Panc1 (cell line): ENCODE measurements at regions not wholly inside any gene's neighbourhood (a gene's known extent, or its start where the extent isn't known, plus 50 kb on each side); places are given as distances from the start of the nearest gene placed in this dataset.

ENCODE experiments used
- ATAC-seq: fragments of 200-7000 bp; cut with Tn5 transposase; 2 replicates; pipeline ENCODE4 v1.9.1; 2020; ENCODE audit warnings: mild to moderate bottlenecking, moderate library complexity
- BruUV-seq: library from RNA; stranded (reverse); fragments of 400-500 nt; replicated peaks from 2 replicates; lab custom pipeline; 2021; lab: Mats Ljungman, UMichigan
- CTCF ChIA-PET: fragments of 300-600 bp; sonication (Branson Sonifier 250); formaldehyde crosslinking; loops from one replicate; lab custom pipeline; 2022; ENCODE audit warnings: antibody characterized with exemption; lab: Charles Lee
- POLR2A ChIA-PET: fragments of 300-600 bp; sonication (Branson Sonifier 250); formaldehyde crosslinking; loops from one replicate; lab custom pipeline; 2022; ENCODE audit warnings: antibody characterized with exemption; lab: Charles Lee
- DNase-seq: peaks from one replicate; pipeline ENCODE4 v3.0.0-alpha.2; 2010; ENCODE audit warnings: low read depth, low spot score
- H3K27ac ChIP-seq: 2 replicates; pipeline ENCODE4 v1.5.1; 2011; ENCODE audit warnings: mild to moderate bottlenecking, low read length, inconsistent platforms
- H3K27me3 ChIP-seq: fragments of 200-500 bp; sonication (Bioruptor generic); 2 replicates; pipeline ENCODE4 v1.6.0; 2014; ENCODE audit warnings: low read length, inconsistent platforms; ENCODE audit not compliant: control insufficient read depth, insufficient read depth
- H3K36me3 ChIP-seq: fragments of 200-500 bp; sonication (Bioruptor generic); 2 replicates; pipeline ENCODE4 v1.5.1; 2014; ENCODE audit warnings: inconsistent platforms, mild to moderate bottlenecking, low read length, moderate library complexity; ENCODE audit not compliant: control insufficient read depth, insufficient read depth
- H3K4me1 ChIP-seq: 2 replicates; pipeline ENCODE4 v1.5.1; 2011; ENCODE audit warnings: inconsistent platforms, mild to moderate bottlenecking, low read length, moderate library complexity; ENCODE audit not compliant: control insufficient read depth, insufficient read depth
- H3K4me3 ChIP-seq, 2 experiments: 2 replicates each; pipeline ENCODE4 v1.5.1; 2011 to 2012; ENCODE audit warnings: low read depth in 2 of 2, low read length in 2 of 2, mild to moderate bottlenecking in 2 of 2, inconsistent platforms in 1 of 2, moderate library complexity in 1 of 2
- H3K9me3 ChIP-seq: fragments of 200-500 bp; sonication (Bioruptor generic); 2 replicates; pipeline ENCODE4 v1.5.1; 2014; ENCODE audit warnings: low read depth, mild to moderate bottlenecking, inconsistent platforms, low read length, moderate library complexity; ENCODE audit not compliant: control insufficient read depth, insufficient read depth
- POLR2AphosphoS5 ChIP-seq: IDR thresholded peaks from 2 replicates; pipeline ENCODE4 v1.6.1; 2012; ENCODE audit warnings: mild to moderate bottlenecking, low read depth, low read length, moderate library complexity
- SIN3A ChIP-seq: IDR thresholded peaks from 2 replicates; pipeline ENCODE4 v1.6.1; 2012; ENCODE audit warnings: low read depth, mild to moderate bottlenecking, low read length, moderate library complexity, borderline replicate concordance; ENCODE audit not compliant: insufficient read depth
- TCF7L2 ChIP-seq: IDR thresholded peaks from 2 replicates; pipeline ENCODE4 v1.6.1; 2011; ENCODE audit warnings: mild to moderate bottlenecking, low read depth, low read length, inconsistent platforms
- in situ Hi-C: cut with HindIII; loops from 2 replicates; pipeline ENCODE4 v1.10.0; 2016; ENCODE audit warnings: low sequenced_read_pairs, low pct_unique_long_range_greater_than_20kb
- intact Hi-C: fragments of 100-400 bp; cut with micrococcal nuclease; formaldehyde crosslinking; loops from one replicate; pipeline ENCODE4 v1.10.0; 2022; ENCODE audit not compliant: unreplicated experiment
- TF ChIP-seq, protein P1 (sequence below), 2 experiments: IDR thresholded peaks; 2 replicates each; pipeline ENCODE4 v1.6.1; 2011 to 2012; ENCODE audit warnings: low read depth in 2 of 2, control low read depth in 1 of 2, low read length in 1 of 2, mild to moderate bottlenecking in 1 of 2, moderate library complexity in 1 of 2; ENCODE audit not compliant: insufficient read depth in 1 of 2
- TF ChIP-seq, protein P2 (sequence below): fragments of 450-650 bp; IDR thresholded peaks from 2 replicates; pipeline ENCODE4 v1.5.1; 2017; ENCODE audit warnings: mild to moderate bottlenecking

DNA sequence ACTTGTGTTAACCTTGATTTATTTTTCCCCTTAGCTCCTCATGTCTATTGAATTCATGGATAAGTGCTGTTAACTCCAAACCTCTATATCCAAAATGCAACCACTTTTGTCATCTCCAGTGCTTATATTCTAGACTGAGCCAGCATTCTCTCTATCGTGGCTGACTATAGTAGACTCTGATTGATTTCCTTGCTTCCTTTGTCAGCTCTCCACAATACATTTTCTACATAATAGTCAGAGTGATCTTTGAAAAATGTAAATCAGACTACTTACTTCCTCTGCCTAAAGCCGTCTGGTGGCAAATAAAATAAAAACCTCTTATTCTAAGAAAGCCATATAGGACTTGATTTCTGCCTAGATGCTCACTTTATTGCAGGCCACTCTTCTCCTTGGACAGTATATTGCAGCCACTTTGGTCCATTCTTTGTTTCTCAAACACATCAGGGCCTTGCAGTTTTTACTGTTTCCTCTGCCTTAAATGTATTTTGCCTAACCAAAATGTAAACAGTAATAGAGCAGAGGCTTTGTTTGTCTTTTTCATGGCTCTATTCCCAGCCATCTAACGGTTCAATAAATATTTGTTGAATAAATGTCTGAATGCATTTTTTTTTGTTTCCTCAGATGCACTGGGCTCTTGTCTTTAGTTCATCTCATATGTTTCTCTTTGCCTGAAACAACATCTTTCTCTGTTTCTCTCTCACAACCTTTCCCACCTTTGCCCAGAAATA, 243.6 kb upstream of the CSNK1A1L start:
- Histone ChIP-seq H3K27ac (no peak overlapping the region), H3K4me1 (no peaks in the 10 kb centered on the region), H3K9me3 (no peaks in the 10 kb centered on the region), H3K27me3 (no peaks in the 10 kb centered on the region), H3K36me3 (no peaks in the 10 kb centered on the region), H3K4me3 (no peak overlapping the region)
- ATAC-seq, result no peak
- ChIA-PET CTCF (no interaction called here), POLR2A (no interaction called here)
- intact Hi-C loops (no loop called here), in situ Hi-C loops (no loop called here)
- TF ChIP-seq POLR2AphosphoS5 (no peak), TCF7L2 (no peak)
- TF ChIP-seq, protein P1, sequence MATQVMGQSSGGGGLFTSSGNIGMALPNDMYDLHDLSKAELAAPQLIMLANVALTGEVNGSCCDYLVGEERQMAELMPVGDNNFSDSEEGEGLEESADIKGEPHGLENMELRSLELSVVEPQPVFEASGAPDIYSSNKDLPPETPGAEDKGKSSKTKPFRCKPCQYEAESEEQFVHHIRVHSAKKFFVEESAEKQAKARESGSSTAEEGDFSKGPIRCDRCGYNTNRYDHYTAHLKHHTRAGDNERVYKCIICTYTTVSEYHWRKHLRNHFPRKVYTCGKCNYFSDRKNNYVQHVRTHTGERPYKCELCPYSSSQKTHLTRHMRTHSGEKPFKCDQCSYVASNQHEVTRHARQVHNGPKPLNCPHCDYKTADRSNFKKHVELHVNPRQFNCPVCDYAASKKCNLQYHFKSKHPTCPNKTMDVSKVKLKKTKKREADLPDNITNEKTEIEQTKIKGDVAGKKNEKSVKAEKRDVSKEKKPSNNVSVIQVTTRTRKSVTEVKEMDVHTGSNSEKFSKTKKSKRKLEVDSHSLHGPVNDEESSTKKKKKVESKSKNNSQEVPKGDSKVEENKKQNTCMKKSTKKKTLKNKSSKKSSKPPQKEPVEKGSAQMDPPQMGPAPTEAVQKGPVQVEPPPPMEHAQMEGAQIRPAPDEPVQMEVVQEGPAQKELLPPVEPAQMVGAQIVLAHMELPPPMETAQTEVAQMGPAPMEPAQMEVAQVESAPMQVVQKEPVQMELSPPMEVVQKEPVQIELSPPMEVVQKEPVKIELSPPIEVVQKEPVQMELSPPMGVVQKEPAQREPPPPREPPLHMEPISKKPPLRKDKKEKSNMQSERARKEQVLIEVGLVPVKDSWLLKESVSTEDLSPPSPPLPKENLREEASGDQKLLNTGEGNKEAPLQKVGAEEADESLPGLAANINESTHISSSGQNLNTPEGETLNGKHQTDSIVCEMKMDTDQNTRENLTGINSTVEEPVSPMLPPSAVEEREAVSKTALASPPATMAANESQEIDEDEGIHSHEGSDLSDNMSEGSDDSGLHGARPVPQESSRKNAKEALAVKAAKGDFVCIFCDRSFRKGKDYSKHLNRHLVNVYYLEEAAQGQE (IDR thresholded peaks at IDR 0.05; ENCODE audit: insufficient read depth in 1 of 2, low read depth in 2 of 2, low read length in 1 of 2), result no peak
- no peak for DNase-seq
- BruUV-seq, result no TSS peak

DNA sequence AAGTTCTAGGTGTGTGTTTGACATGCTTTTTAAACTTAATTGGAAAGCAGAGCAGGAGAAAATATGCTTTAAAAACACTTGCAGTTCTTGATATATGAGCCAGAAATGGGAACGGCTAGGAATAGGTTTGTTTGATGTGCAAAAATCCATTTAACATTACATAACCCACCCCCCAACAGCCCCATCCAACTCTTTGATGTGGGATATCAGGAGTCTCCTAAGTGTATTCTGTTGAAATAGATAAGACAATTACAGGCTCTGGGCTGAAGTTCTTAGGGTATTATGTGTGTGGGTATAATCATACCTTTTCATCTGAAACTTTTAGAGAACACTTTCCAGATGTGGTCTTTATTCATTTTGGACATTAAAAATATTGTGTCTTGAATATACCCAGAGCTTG, 240.4 kb upstream of the CSNK1A1L start:
- no peak for TF ChIP-seq POLR2AphosphoS5
- TF ChIP-seq, protein P2, sequence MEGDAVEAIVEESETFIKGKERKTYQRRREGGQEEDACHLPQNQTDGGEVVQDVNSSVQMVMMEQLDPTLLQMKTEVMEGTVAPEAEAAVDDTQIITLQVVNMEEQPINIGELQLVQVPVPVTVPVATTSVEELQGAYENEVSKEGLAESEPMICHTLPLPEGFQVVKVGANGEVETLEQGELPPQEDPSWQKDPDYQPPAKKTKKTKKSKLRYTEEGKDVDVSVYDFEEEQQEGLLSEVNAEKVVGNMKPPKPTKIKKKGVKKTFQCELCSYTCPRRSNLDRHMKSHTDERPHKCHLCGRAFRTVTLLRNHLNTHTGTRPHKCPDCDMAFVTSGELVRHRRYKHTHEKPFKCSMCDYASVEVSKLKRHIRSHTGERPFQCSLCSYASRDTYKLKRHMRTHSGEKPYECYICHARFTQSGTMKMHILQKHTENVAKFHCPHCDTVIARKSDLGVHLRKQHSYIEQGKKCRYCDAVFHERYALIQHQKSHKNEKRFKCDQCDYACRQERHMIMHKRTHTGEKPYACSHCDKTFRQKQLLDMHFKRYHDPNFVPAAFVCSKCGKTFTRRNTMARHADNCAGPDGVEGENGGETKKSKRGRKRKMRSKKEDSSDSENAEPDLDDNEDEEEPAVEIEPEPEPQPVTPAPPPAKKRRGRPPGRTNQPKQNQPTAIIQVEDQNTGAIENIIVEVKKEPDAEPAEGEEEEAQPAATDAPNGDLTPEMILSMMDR, result no peak
- TF ChIP-seq, protein P1 (IDR thresholded peaks at IDR 0.05; ENCODE audit: insufficient read depth in 1 of 2, low read depth in 2 of 2, low read length in 1 of 2), result no peak
- no peak for TF ChIP-seq TCF7L2
- no peak for TF ChIP-seq SIN3A
- intact Hi-C loops, result no loop called here
- no peaks in the 10 kb centered on the region for H3K9me3 ChIP-seq
- H3K27ac ChIP-seq, result no peak overlapping the region
- H3K27me3 ChIP-seq, result no peaks in the 10 kb centered on the region
- ChIA-PET CTCF (no interaction called here), POLR2A (no interaction called here)
- no peaks in the 10 kb centered on the region for H3K36me3 ChIP-seq
- no peak overlapping the region for H3K4me3 ChIP-seq
- in situ Hi-C loops, result no loop called here
- no TSS peak for BruUV-seq
- ATAC-seq, result no peak
- H3K4me1 ChIP-seq, result no peaks in the 10 kb centered on the region
- DNase-seq, result no peak
